H1 (cell line): ENCODE measurements at regions not wholly inside any gene's neighbourhood (a gene's known extent, or its start where the extent isn't known, plus 50 kb on each side); places are given as distances from the start of the nearest gene placed in this dataset.

Source experiments
- CTCF ChIA-PET: fragments of 300-600 bp; sonication (Branson Sonifier 250); formaldehyde crosslinking; loops from one replicate; lab custom pipeline; 2021; ENCODE audit not compliant: partially characterized antibody; lab: Charles Lee
- POLR2A ChIA-PET: fragments of 300-600 bp; sonication (Branson Sonifier 250); formaldehyde crosslinking; loops from one replicate; lab custom pipeline; 2021; ENCODE audit warnings: inconsistent platforms; ENCODE audit not compliant: partially characterized antibody; lab: Charles Lee
- DNase-seq, 2 experiments: peaks; one replicate each; pipeline versions ENCODE4 v3.0.0 to v3.0.0-alpha.2; 2010 to 2022; ENCODE audit warnings: low spot score in 2 of 2, low read depth in 1 of 2, mixed read lengths in 1 of 2
- FAIRE-seq: peaks from 2 replicates; lab custom pipeline; 2011; peaks lifted over from hg19 to GRCh38; lab: Jason Lieb, UNC
- H2AFZ ChIP-seq: 2 replicates; pipeline ENCODE4 v1.8.1; 2012; ENCODE audit warnings: low read length, inconsistent platforms
- H2AK5ac ChIP-seq: 2 replicates; pipeline ENCODE4 v1.6.1; 2013; ENCODE audit warnings: low read depth, low read length
- H2BK120ac ChIP-seq: replicated peaks from 2 replicates; pipeline ENCODE3; 2013; ENCODE audit warnings: low read depth, low read length, inconsistent platforms
- H2BK12ac ChIP-seq: 2 replicates; pipeline ENCODE4 v1.6.1; 2013; ENCODE audit warnings: low read depth, low read length
- H2BK15ac ChIP-seq: 2 replicates; pipeline ENCODE4 v1.6.1; 2013; ENCODE audit warnings: low read length
- H2BK20ac ChIP-seq: 2 replicates; pipeline ENCODE4 v1.6.1; 2013; ENCODE audit warnings: low read length
- H2BK5ac ChIP-seq: 2 replicates; pipeline ENCODE4 v1.6.1; 2013; ENCODE audit warnings: low read depth, low read length
- H3K14ac ChIP-seq: 2 replicates; pipeline ENCODE4 v1.6.1; 2013; ENCODE audit warnings: inconsistent platforms; ENCODE audit not compliant: insufficient read length
- H3K18ac ChIP-seq: 2 replicates; pipeline ENCODE4 v1.6.1; 2013; ENCODE audit warnings: low read length; ENCODE audit errors: extremely low read depth
- H3K23ac ChIP-seq: 2 replicates; pipeline ENCODE4 v1.6.1; 2013; ENCODE audit warnings: inconsistent platforms; ENCODE audit not compliant: insufficient read length
- H3K23me2 ChIP-seq: 2 replicates; pipeline ENCODE4 v1.6.1; 2013; ENCODE audit warnings: low read depth, low read length
- H3K27ac ChIP-seq: 2 replicates; pipeline ENCODE4 v1.6.1; 2011; ENCODE audit warnings: low read depth, low read length, inconsistent platforms
- H3K27me3 ChIP-seq, 4 experiments: replicated peaks in 1 of 4; 1 replicate in 1 of 4; 2 replicates in 3 of 4; pipeline versions ENCODE4 v1.6.1 to v1.8.1; 2011 to 2013; ENCODE audit warnings: low read length in 3 of 4, mild to moderate bottlenecking in 3 of 4, inconsistent platforms in 2 of 4, mixed read lengths in 2 of 4, moderate library complexity in 1 of 4; ENCODE audit not compliant: control insufficient read depth in 3 of 4, insufficient read depth in 3 of 4; ENCODE audit errors: extremely low read depth in 1 of 4
- H3K36me3 ChIP-seq, 4 experiments: 2 replicates each; pipeline versions ENCODE4 v1.6.1 to v1.8.1; 2011 to 2013; ENCODE audit warnings: mild to moderate bottlenecking in 4 of 4, low read length in 3 of 4, moderate library complexity in 2 of 4, control low read depth in 1 of 4, inconsistent platforms in 1 of 4; ENCODE audit not compliant: insufficient read depth in 4 of 4, control insufficient read depth in 2 of 4
- H3K4ac ChIP-seq: replicated peaks from 2 replicates; pipeline ENCODE3; 2013; ENCODE audit warnings: low read length, low read depth, mixed read lengths, inconsistent platforms; ENCODE audit not compliant: insufficient read length
- H3K4me1 ChIP-seq, 4 experiments: replicated peaks in 1 of 4; 1 replicate in 1 of 4; 2 replicates in 3 of 4; pipeline versions ENCODE4 v1.6.1 to v1.8.1; 2011 to 2013; ENCODE audit warnings: low read length in 3 of 4, inconsistent platforms in 2 of 4, mixed read lengths in 1 of 4; ENCODE audit not compliant: insufficient read depth in 4 of 4, control insufficient read depth in 3 of 4
- H3K4me2 ChIP-seq, 2 experiments: 2 replicates each; pipeline versions ENCODE4 v1.6.1 to v1.8.1; 2011 to 2013; ENCODE audit warnings: low read depth in 2 of 2, low read length in 2 of 2, control low read depth in 1 of 2, inconsistent platforms in 1 of 2, mild to moderate bottlenecking in 1 of 2; ENCODE audit not compliant: insufficient read depth in 1 of 2
- H3K4me3 ChIP-seq, 4 experiments: fragments of 200-600, 300-600 bp in 1 of 4; sonication (generic), shearing (Covaris generic), sonication (Bioruptor Twin) in 1 of 4; 2 replicates each; pipeline versions ENCODE4 v1.5.1 to v1.8.1; 2011 to 2016; ENCODE audit warnings: low read length in 4 of 4, low read depth in 3 of 4, control low read depth in 2 of 4, inconsistent platforms in 2 of 4, mild to moderate bottlenecking in 2 of 4, mixed read lengths in 1 of 4, moderate library complexity in 1 of 4; ENCODE audit not compliant: insufficient read depth in 2 of 4; ENCODE audit errors: extremely low read depth in 1 of 4
- H3K56ac ChIP-seq: replicated peaks from 2 replicates; pipeline ENCODE3; 2013; ENCODE audit warnings: low read depth, mild to moderate bottlenecking, mixed read lengths, low read length, inconsistent platforms; ENCODE audit not compliant: insufficient read length
- H3K79me1 ChIP-seq: 2 replicates; pipeline ENCODE4 v1.6.1; 2013; ENCODE audit warnings: low read depth, low read length, control low read depth
- H3K79me2 ChIP-seq, 2 experiments: 2 replicates each; pipeline versions ENCODE4 v1.6.1 to v1.8.1; 2012 to 2013; ENCODE audit warnings: low read length in 2 of 2, mild to moderate bottlenecking in 2 of 2, inconsistent platforms in 1 of 2; ENCODE audit not compliant: insufficient read depth in 2 of 2, control insufficient read depth in 1 of 2
- H3K9ac ChIP-seq, 4 experiments: replicated peaks in 1 of 4; 1 replicate in 1 of 4; 2 replicates in 3 of 4; pipeline versions ENCODE4 v1.6.1 to v1.8.1; 2011 to 2013; ENCODE audit warnings: low read depth in 3 of 4, low read length in 3 of 4, control low read depth in 2 of 4, mild to moderate bottlenecking in 2 of 4, moderate library complexity in 2 of 4, inconsistent platforms in 1 of 4; ENCODE audit errors: extremely low read depth in 1 of 4
- H3K9me3 ChIP-seq, 2 experiments: 2 replicates each; pipeline versions ENCODE4 v1.6.1 to v1.8.1; 2012 to 2013; ENCODE audit warnings: mild to moderate bottlenecking in 2 of 2, moderate library complexity in 2 of 2, control low read depth in 1 of 2, inconsistent platforms in 1 of 2, low read depth in 1 of 2, low read length in 1 of 2, mixed read lengths in 1 of 2; ENCODE audit not compliant: insufficient read depth in 2 of 2
- H4K20me1 ChIP-seq, 2 experiments: replicated peaks in 1 of 2; 2 replicates each; pipeline versions ENCODE3 to v1.8.1; 2011 to 2013; ENCODE audit warnings: inconsistent platforms in 2 of 2, low read length in 2 of 2, mild to moderate bottlenecking in 1 of 2; ENCODE audit not compliant: insufficient read depth in 2 of 2, control insufficient read depth in 1 of 2
- H4K5ac ChIP-seq: 2 replicates; pipeline ENCODE4 v1.6.1; 2013; ENCODE audit warnings: low read length, low read depth, mixed read lengths, inconsistent platforms; ENCODE audit not compliant: insufficient read length
- H4K8ac ChIP-seq: 2 replicates; pipeline ENCODE4 v1.8.0; 2013; ENCODE audit warnings: mild to moderate bottlenecking, moderate library complexity, low read length, inconsistent platforms; ENCODE audit not compliant: insufficient read depth; ENCODE audit errors: extremely low read depth
- H4K91ac ChIP-seq: replicated peaks from 2 replicates; pipeline ENCODE3; 2013; ENCODE audit warnings: low read length, mixed read lengths, inconsistent platforms; ENCODE audit not compliant: insufficient read length
- ATF2 ChIP-seq: IDR thresholded peaks from 2 replicates; pipeline ENCODE4 v1.6.1; 2012; ENCODE audit warnings: low read length, inconsistent platforms
- BACH1 ChIP-seq: IDR thresholded peaks from 2 replicates; pipeline ENCODE4 v1.6.1; 2012; ENCODE audit warnings: low read length, improper control_type of control experiment
- EZH2 ChIP-seq: fragments of 200-600 bp; sonication (generic); IDR thresholded peaks from 2 replicates; pipeline ENCODE4 v1.7.1; 2012; ENCODE audit warnings: low read depth, mild to moderate bottlenecking, moderate library complexity, low read length, inconsistent platforms; ENCODE audit not compliant: severe bottlenecking
- GABPA ChIP-seq: IDR thresholded peaks from 2 replicates; pipeline ENCODE4 v1.6.1; 2011; ENCODE audit warnings: mild to moderate bottlenecking, low read length, moderate library complexity, borderline replicate concordance; ENCODE audit not compliant: insufficient read depth
- HDAC2 ChIP-seq, 2 experiments: fragments of 300-600 bp in 1 of 2; sonication (generic) in 1 of 2; IDR thresholded peaks; 2 replicates each; pipeline ENCODE4 v1.6.1; 2011 to 2012; ENCODE audit warnings: low read depth in 2 of 2, low read length in 2 of 2, mild to moderate bottlenecking in 2 of 2, moderate library complexity in 2 of 2, borderline replicate concordance in 1 of 2, inconsistent platforms in 1 of 2
- KDM4A ChIP-seq: IDR thresholded peaks from one replicate; pipeline ENCODE4 v1.7.1; 2012; ENCODE audit warnings: low read depth, mild to moderate bottlenecking, moderate library complexity, low read length, inconsistent platforms; ENCODE audit not compliant: severe bottlenecking
- MAFK ChIP-seq: IDR thresholded peaks from 2 replicates; pipeline ENCODE4 v1.6.1; 2012; ENCODE audit warnings: low read depth, mild to moderate bottlenecking, improper control_type of control experiment, low read length
- RFX5 ChIP-seq: IDR thresholded peaks from 2 replicates; pipeline ENCODE4 v1.6.1; 2011; ENCODE audit warnings: low read depth, low read length, improper control_type of control experiment, borderline replicate concordance
- TBP ChIP-seq: IDR thresholded peaks from 2 replicates; pipeline ENCODE4 v1.6.1; 2011; ENCODE audit warnings: low read depth, low read length, improper control_type of control experiment
- WGBS, 2 experiments: shearing (Covaris generic) in 1 of 2; methylation state at CpG; one replicate each; pipeline versions ENCODE4 v1.1.6 to v1.1.7; 2013 to 2015; ENCODE audit warnings: low lambda C conversion rate in 2 of 2, mixed read lengths in 2 of 2, inconsistent platforms in 1 of 2, low coverage in 1 of 2, missing lambda C conversion rate in 1 of 2; ENCODE audit not compliant: insufficient replicate concordance in 2 of 2, insufficient coverage in 1 of 2, insufficient read length in 1 of 2; ENCODE audit errors: extremely low coverage in 1 of 2, missing lambda C conversion rate in 1 of 2; 5-methylcytosine and 5-hydroxymethylcytosine counted together
- TF ChIP-seq, protein P1 (sequence below): IDR thresholded peaks from 2 replicates; pipeline ENCODE4 v1.6.1; 2012; ENCODE audit warnings: inconsistent platforms

GRCh38 chr1:48051466-48052126 is 54.4 kb upstream of the TRABD2B start:
- ChIA-PET CTCF (interaction anchor here (0.6 to 5.4 kb wide), 6 partner anchors 10 to 314 kb away, joined by 3 to 62 read pairs (median 6); partner anchors contain the start of gene TRABD2B), POLR2A (interaction anchor here (1.0 to 1.3 kb wide), 2 partner anchors 12 to 56 kb away, joined by 3 to 5 read pairs; no protein-coding TSS in a partner anchor)
- H3K9me3 ChIP-seq = no peaks in the 10 kb centered on the region
- H3K4me2 ChIP-seq = no peak overlapping the region
- H3K9ac ChIP-seq = no peak overlapping the region
- no peak overlapping the region for H3K4me3 ChIP-seq
- H2BK5ac ChIP-seq = no peak overlapping the region
- H2BK12ac ChIP-seq = no peak overlapping the region
- H4K20me1 ChIP-seq = no peaks in the 10 kb centered on the region
- no peaks in the 10 kb centered on the region for H3K27me3 ChIP-seq
- H3K23ac ChIP-seq = no peak overlapping the region
- H2BK20ac ChIP-seq = no peak overlapping the region
- H3K23me2 ChIP-seq = no peaks in the 10 kb centered on the region
- WGBS, 2 experiments = 75% methylated on average over 5 of the region's 5 CpGs; no CpG with 5 or more reads in 1 of the 2 experiments
- H3K4me1 ChIP-seq = peaks cover 0 to 3% (median under 1%) of the 10 kb centered on the region in 4 experiments; a peak in 3 of 7 replicates
- H4K5ac ChIP-seq = no peak overlapping the region
- no peak overlapping the region for H3K56ac ChIP-seq
- no peak overlapping the region for H2AFZ ChIP-seq
- no peak overlapping the region for H4K91ac ChIP-seq
- H3K79me1 ChIP-seq = no peaks in the 10 kb centered on the region
- no peak overlapping the region for H2BK120ac ChIP-seq
- no peak overlapping the region for H3K18ac ChIP-seq
- H3K4ac ChIP-seq = no peak overlapping the region
- no peak overlapping the region for H3K14ac ChIP-seq
- H4K8ac ChIP-seq = no peak overlapping the region
- no peaks in the 10 kb centered on the region for H3K79me2 ChIP-seq
- DNase-seq (no peak), FAIRE-seq (no peak)
- no peak overlapping the region for H3K27ac ChIP-seq
- no peak overlapping the region for H2AK5ac ChIP-seq
- no peaks in the 10 kb centered on the region for H3K36me3 ChIP-seq
- H2BK15ac ChIP-seq = no peak overlapping the region
- TF ChIP-seq EZH2 (no peak), BACH1 (no peak), TBP (no peak), ATF2 (no peak), HDAC2 (IDR thresholded peaks at IDR 0.05; ENCODE audit: borderline replicate concordance in 1 of 2, low read depth in 2 of 2, low read length in 2 of 2) (no peak), GABPA (no peak), KDM4A (no peak), RFX5 (no peak), MAFK (no peak)
- TF ChIP-seq, protein P1, sequence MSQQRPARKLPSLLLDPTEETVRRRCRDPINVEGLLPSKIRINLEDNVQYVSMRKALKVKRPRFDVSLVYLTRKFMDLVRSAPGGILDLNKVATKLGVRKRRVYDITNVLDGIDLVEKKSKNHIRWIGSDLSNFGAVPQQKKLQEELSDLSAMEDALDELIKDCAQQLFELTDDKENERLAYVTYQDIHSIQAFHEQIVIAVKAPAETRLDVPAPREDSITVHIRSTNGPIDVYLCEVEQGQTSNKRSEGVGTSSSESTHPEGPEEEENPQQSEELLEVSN = no peak
